HG03575 (cell line): ENCODE measurements at regions not wholly inside any gene's neighbourhood (a gene's known extent, or its start where the extent isn't known, plus 50 kb on each side); places are given as distances from the start of the nearest gene placed in this dataset.

Experiments
- ATAC-seq: cut with Tn5 transposase; IDR thresholded peaks from one replicate; pipeline ENCODE4 v1.9.1; 2021; ENCODE audit not compliant: unreplicated experiment, insufficient number of reproducible peaks, low FRiP score; ENCODE audit errors: extremely low read depth

DNA sequence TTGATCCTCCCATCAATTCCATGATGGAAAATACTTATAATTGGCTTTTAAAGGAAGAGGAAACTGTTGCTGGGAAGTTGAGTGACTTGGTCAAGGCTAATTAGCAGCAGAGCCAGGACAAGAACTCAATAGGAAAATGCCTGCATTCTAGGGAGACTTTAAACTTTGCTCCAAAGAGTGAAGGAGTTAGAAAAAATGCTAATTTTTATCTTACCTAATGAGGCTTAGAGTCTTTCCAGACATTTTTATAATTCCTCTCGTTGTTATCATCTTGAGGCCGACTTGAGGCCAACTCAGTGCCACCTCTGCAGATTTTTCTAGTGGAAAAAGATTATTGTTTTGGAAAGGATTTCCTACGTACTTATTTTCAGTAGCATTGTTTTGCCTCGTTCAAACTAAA is 344.6 kb downstream of the ETNK1 start:
- no peak for ATAC-seq

DNA sequence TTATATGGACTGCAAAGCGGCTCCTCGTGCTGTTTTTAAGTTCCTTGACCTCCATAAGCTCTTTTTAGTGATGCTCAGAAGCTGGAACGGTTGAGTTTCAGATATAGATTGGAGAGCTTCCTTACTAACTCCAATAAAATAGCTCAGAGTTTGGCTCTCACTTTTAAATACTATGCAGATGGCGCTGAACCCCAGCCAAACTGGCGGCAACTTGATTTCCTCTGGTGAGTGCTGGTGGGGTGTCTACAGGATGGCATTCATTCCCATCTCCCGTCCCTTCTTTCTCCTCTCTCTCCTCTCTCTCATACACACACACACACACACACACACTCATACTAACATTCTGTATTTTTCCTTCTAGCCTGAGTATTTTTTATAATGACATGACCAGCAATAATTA is 346.3 kb downstream of the ETNK1 start:
- ATAC-seq: no peak

DNA sequence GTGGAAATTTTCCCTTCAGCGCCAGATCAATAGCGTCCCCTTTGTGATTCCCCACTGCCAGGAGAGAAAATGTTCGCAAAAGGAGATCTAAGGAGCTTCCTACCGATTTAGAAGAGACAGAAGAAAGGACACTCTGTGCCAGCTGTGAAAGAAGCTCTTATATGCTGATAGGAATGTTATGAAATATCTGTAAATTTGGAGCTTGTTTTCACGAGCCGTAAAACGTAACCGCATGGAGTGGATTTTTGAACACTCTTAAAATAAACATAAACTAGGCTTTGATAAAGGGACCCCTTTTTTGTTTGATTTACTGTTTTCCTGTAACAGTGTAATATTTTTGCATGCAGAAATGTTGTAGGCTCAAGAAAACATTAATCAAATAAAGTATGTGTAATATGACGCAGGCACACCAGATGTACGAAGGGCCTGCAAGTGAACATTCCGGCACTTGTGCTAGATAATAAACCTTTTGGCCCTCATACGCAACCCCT is 346.8 kb downstream of the ETNK1 start:
- no peak for ATAC-seq

DNA sequence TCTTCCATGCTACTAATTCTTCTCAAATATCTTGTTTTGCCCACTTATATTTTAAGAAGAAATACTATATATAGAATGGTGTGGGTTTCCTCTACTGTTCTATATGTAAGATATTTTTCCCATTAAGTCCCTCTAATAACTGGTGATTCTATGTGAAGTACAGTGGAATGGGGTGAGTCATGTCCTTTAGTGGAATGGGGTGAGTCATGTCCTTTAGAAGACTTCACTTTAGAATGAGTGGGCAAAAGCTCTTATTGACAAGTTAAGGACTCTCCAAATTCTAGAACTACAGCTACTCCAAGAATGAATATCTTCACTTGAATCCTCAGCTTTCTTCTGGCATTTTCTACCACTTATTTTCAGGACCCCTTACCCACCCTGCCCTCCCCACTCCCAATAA is 349.9 kb downstream of the ETNK1 start:
- no peak for ATAC-seq

DNA sequence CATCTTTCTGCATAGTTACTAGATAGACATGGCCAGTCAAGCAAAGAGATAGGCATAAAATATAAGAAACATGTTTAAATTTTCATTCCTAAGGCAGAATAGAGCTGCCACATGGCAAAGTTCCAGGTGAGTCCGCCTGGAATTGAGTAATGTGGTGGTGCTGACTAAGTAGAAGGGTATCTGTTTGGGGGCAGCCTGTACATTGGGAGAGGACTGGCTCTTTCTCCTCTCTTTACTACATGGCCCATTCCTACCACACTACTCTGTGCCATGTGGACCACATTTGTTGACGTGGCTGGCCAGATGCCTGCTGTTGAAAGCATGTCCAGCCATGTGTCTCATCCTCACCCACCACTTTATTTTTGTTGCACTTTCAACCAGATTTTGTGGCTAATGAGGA is 354.0 kb downstream of the ETNK1 start:
- ATAC-seq: no peak

GRCh38 chr12:22979854-22980469 is 355.0 kb downstream of the ETNK1 start:
- no peak for ATAC-seq

DNA sequence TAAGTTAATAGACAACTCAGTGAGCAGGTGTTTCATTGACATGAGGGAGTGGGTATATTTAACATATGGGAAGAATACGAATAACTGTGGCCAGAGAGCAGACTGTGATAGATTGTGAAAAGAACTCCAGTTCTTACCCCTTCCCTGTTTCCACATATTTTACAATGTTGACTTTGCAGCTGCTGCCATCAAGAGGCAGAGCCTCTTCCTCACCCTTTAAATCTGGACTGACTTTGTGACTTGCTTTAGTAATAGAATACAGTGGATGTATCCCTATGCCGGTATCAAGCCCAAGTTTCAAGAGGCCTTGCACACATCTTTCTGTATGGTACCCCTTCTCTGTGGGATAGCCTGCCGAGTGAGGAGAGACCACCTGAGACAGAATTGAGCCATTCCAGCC is 356.7 kb downstream of the ETNK1 start:
- no peak for ATAC-seq

- ATAC-seq: no peak
These were observed 357.7 kb downstream of the ETNK1 start for GRCh38 chr12:22982635-22983034.

GRCh38 chr12:22986997-22987396 is 362.0 kb downstream of the ETNK1 start:
- no peak for ATAC-seq

- ATAC-seq: no peak
These were observed 365.5 kb downstream of the ETNK1 start for GRCh38 chr12:22990501-22990900.

GRCh38 chr12:22991250-22991844 is 366.4 kb downstream of the ETNK1 start:
- ATAC-seq: no peak

GRCh38 chr12:22993609-22994315 is 368.8 kb downstream of the ETNK1 start:
- ATAC-seq: no peak

GRCh38 chr12:22994316-22994675 is 369.3 kb downstream of the ETNK1 start:
- no peak for ATAC-seq

- ATAC-seq: no peak
These were observed 376.5 kb downstream of the ETNK1 start for GRCh38 chr12:23001487-23001886.

- ATAC-seq: no peak
These were observed 377.4 kb downstream of the ETNK1 start for GRCh38 chr12:23002381-23002780.

- ATAC-seq: no peak
These were observed 379.6 kb downstream of the ETNK1 start for GRCh38 chr12:23004473-23005020.

- ATAC-seq: no peak
These were observed 380.4 kb downstream of the ETNK1 start for GRCh38 chr12:23005387-23005786.

DNA sequence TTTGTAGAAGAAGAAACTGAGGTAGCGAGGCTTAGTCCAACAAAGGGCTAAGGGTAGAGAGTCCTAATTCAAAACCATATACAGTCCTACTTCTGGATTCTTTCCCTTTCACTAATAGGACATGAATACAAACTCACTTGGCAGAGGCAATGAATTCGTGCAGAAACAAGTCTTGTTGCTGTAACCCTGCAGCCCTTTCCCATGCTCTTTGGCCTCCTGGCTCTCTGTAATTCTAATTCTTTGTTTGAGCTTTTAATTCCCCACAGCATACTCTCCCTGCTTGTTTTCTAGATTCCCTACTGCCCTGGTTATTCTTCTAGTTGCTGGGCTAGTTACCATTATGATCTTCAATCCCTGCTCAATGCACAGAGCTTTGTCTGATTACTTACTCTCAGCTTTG is 381.4 kb downstream of the ETNK1 start:
- ATAC-seq: no peak

DNA sequence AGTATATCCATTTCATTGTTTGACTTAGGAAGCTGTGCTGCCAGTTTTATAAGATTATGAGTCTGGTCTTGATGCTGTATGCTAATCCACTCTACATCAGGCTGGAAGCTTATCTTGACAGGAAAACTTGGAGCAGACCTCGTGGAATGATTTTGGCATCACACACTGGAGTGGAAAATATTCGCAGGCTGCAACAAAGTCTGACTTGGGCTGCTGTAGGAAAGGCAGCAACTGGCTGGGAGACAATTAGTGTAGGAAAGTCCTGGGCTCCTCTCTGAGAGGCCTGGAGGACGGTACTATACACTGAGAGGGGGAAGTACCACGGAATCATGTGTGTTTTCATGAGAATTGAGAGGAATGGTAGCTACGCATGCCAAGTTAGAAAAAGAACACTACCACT is 383.7 kb downstream of the ETNK1 start:
- no peak for ATAC-seq

- no peak for ATAC-seq
These were observed 389.8 kb downstream of the ETNK1 start for GRCh38 chr12:23014749-23015148.
